ENCODE measurements at regions not wholly inside any gene's neighbourhood (a gene's known extent, or its start where the extent isn't known, plus 50 kb on each side); places are given as distances from the start of the nearest gene placed in this dataset.

DNA sequence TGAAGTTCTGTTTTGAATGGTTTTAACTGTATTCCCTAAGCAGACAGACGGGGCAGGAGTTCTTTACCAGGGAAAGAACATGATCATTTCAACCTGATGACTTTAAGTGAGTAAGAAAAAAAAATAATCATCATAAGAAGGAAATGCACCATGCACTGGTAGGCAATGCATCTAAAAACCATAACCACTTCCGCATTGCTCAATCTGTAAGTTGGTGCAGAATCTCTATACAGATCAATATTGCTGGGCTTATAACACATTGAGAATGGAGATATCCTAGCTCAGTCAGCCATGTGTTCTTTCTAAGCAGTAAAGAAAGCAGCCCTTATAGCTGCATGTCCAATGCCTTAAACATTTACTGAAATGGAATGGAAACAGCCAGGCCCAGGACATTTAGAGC, 407.1 kb upstream of the DMAC1 start:
- no peak for TF ChIP-seq CTCF (IDR thresholded peaks at IDR 0.05; ENCODE audit: insufficient read depth, low read length, poor library complexity, severe bottlenecking)
- TF ChIP-seq EZH2phosphoT487 (conservative IDR thresholded peaks at IDR 0.05; ENCODE audit: low read length): no peak
